Gastrocnemius medialis (tissue), 4 donors: ENCODE measurements at regions not wholly inside any gene's neighbourhood (a gene's known extent, or its start where the extent isn't known, plus 50 kb on each side); places are given as distances from the start of the nearest gene placed in this dataset.

ENCODE experiments used
- POLR2A ChIP-seq, 2 donors: fragments of 450-650 bp; IDR thresholded peaks; one replicate each; pipeline ENCODE4 v1.6.1; 2017; ENCODE audit warnings: antibody characterized with exemption in 2 of 2, mild to moderate bottlenecking in 2 of 2, moderate library complexity in 2 of 2
- TF ChIP-seq, protein P1 (sequence below), 5 experiments: fragments of 450-650 bp in 3 of 5; fragments of 200-600 bp in 2 of 5; sonication (generic) in 2 of 5; IDR thresholded peaks in 4 of 5; conservative IDR thresholded peaks in 1 of 5; 1 replicate in 4 of 5; 2 replicates in 1 of 5; pipeline ENCODE4 v1.5.1; 2016 to 2019; ENCODE audit warnings: antibody characterized with exemption in 5 of 5, mild to moderate bottlenecking in 3 of 5, moderate library complexity in 3 of 5

DNA sequence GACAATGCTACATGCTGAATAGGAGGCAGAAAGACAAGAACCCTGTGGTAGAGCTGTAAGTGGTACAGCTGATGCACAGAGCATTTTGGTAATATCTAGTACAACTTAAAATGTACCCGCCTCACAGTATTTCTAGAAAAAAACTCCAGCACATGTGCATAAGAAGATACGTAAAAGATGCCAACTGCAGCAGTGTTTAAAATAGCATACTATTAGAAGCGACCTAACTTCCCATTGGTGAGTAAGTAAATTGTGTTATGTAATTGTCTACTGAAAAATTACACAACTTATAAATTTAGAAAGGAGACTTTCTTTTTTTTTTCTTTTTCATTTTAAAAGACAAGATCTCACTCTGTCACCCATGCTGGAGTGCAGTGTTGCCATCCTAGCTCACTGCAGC lies 114.3 kb upstream of the CAND1 start:
- TF ChIP-seq, protein P1, sequence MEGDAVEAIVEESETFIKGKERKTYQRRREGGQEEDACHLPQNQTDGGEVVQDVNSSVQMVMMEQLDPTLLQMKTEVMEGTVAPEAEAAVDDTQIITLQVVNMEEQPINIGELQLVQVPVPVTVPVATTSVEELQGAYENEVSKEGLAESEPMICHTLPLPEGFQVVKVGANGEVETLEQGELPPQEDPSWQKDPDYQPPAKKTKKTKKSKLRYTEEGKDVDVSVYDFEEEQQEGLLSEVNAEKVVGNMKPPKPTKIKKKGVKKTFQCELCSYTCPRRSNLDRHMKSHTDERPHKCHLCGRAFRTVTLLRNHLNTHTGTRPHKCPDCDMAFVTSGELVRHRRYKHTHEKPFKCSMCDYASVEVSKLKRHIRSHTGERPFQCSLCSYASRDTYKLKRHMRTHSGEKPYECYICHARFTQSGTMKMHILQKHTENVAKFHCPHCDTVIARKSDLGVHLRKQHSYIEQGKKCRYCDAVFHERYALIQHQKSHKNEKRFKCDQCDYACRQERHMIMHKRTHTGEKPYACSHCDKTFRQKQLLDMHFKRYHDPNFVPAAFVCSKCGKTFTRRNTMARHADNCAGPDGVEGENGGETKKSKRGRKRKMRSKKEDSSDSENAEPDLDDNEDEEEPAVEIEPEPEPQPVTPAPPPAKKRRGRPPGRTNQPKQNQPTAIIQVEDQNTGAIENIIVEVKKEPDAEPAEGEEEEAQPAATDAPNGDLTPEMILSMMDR (IDR thresholded peaks at IDR 0.05 in 4 of 5, conservative IDR thresholded peaks at IDR 0.05 in 1 of 5) = no peak
- TF ChIP-seq POLR2A (IDR thresholded peaks at IDR 0.05) = no peak
